ENCODE measurements at regions not wholly inside any gene's neighbourhood (a gene's known extent, or its start where the extent isn't known, plus 50 kb on each side); places are given as distances from the start of the nearest gene placed in this dataset.

- TF ChIP-seq CTCF (IDR thresholded peaks at IDR 0.05; ENCODE audit: borderline replicate concordance), result no peak
- DNase-seq, result no peak
- no peak overlapping the region for H3K27ac ChIP-seq (replicated peaks)
- H3K4me3 ChIP-seq, result no peak overlapping the region
- no peaks in the 10 kb centered on the region for H3K4me1 ChIP-seq
- H3K27me3 ChIP-seq (ENCODE audit: low read depth), result no peaks in the 10 kb centered on the region
- intact Hi-C loops (cut with micrococcal nuclease), result no loop called here
- H3K36me3 ChIP-seq, result no peaks in the 10 kb centered on the region
- H3K9me3 ChIP-seq (replicated peaks), result no peaks in the 10 kb centered on the region
Observed at GRCh38 chr2:215552144-215552580, 116.3 kb upstream of the FN1 start.

- H3K4me1 ChIP-seq, result no peaks in the 10 kb centered on the region
- no peak overlapping the region for H3K27ac ChIP-seq (replicated peaks)
- intact Hi-C loops (cut with micrococcal nuclease), result no loop called here
- no peak overlapping the region for H3K4me3 ChIP-seq
- TF ChIP-seq CTCF (IDR thresholded peaks at IDR 0.05; ENCODE audit: borderline replicate concordance), result no peak
- DNase-seq, result no peak
- no peaks in the 10 kb centered on the region for H3K27me3 ChIP-seq (ENCODE audit: low read depth)
- H3K36me3 ChIP-seq, result no peaks in the 10 kb centered on the region
- no peaks in the 10 kb centered on the region for H3K9me3 ChIP-seq (replicated peaks)
Observed at GRCh38 chr2:215550331-215550730, 114.5 kb upstream of the FN1 start.

- Histone ChIP-seq H3K27ac (replicated peaks) (no peak overlapping the region), H3K9me3 (replicated peaks) (no peaks in the 10 kb centered on the region), H3K4me3 (no peak overlapping the region), H3K36me3 (no peaks in the 10 kb centered on the region), H3K27me3 (ENCODE audit: low read depth) (no peaks in the 10 kb centered on the region), H3K4me1 (no peaks in the 10 kb centered on the region)
- no peak for DNase-seq
- intact Hi-C loops (cut with micrococcal nuclease), result no loop called here
- TF ChIP-seq CTCF (IDR thresholded peaks at IDR 0.05; ENCODE audit: borderline replicate concordance), result no peak
Observed at GRCh38 chr2:215548714-215549113, 112.8 kb upstream of the FN1 start.

- DNase-seq, result no peak
- Histone ChIP-seq H3K27me3 (ENCODE audit: low read depth) (no peaks in the 10 kb centered on the region), H3K27ac (replicated peaks) (no peak overlapping the region), H3K4me3 (no peak overlapping the region), H3K36me3 (no peaks in the 10 kb centered on the region), H3K9me3 (replicated peaks) (no peaks in the 10 kb centered on the region), H3K4me1 (peaks cover 14% of the 10 kb centered on the region)
- intact Hi-C loops (cut with micrococcal nuclease), result no loop called here
- no peak for TF ChIP-seq CTCF (IDR thresholded peaks at IDR 0.05; ENCODE audit: borderline replicate concordance)
Observed at GRCh38 chr2:215542690-215543089, 106.8 kb upstream of the FN1 start.

GRCh38 chr2:215540658-215541057 lies 104.8 kb upstream of the FN1 start:
- H3K9me3 ChIP-seq (replicated peaks), result no peaks in the 10 kb centered on the region
- H3K4me1 ChIP-seq, result peaks cover 35% of the 10 kb centered on the region
- no peak for DNase-seq
- no peak overlapping the region for H3K4me3 ChIP-seq
- intact Hi-C loops (cut with micrococcal nuclease), result no loop called here
- H3K36me3 ChIP-seq, result no peaks in the 10 kb centered on the region
- no peak for TF ChIP-seq CTCF (IDR thresholded peaks at IDR 0.05; ENCODE audit: borderline replicate concordance)
- H3K27ac ChIP-seq (replicated peaks), result peak overlapping the region; percentile 24
- no peaks in the 10 kb centered on the region for H3K27me3 ChIP-seq (ENCODE audit: low read depth)

- no peaks in the 10 kb centered on the region for H3K36me3 ChIP-seq
- H3K4me1 ChIP-seq, result peaks cover 37% of the 10 kb centered on the region
- TF ChIP-seq CTCF (IDR thresholded peaks at IDR 0.05; ENCODE audit: borderline replicate concordance), result no peak
- no peak overlapping the region for H3K27ac ChIP-seq (replicated peaks)
- no peak for DNase-seq
- no peaks in the 10 kb centered on the region for H3K27me3 ChIP-seq (ENCODE audit: low read depth)
- H3K9me3 ChIP-seq (replicated peaks), result peaks cover 28% of the 10 kb centered on the region
- intact Hi-C loops (cut with micrococcal nuclease), result no loop called here
- no peak overlapping the region for H3K4me3 ChIP-seq
Observed at GRCh38 chr2:215537611-215538010, 101.7 kb upstream of the FN1 start.
